ENCODE measurements at regions not wholly inside any gene's neighbourhood (a gene's known extent, or its start where the extent isn't known, plus 50 kb on each side); places are given as distances from the start of the nearest gene placed in this dataset.

GRCh38 chr22:47533961-47534803, 771.7 kb downstream of the TBC1D22A start:
- H3K36me3 ChIP-seq, result no peaks in the 10 kb centered on the region
- H3K4me3 ChIP-seq, result no peak overlapping the region
- H3K4me1 ChIP-seq (ENCODE audit: control insufficient read depth in 1 of 2, low read depth in 2 of 2), result no peaks in the 10 kb centered on the region
- DNase-seq (ENCODE audit: low spot score) (no peak), ATAC-seq (ENCODE audit: insufficient number of reproducible peaks, low FRiP score, low read depth) (no peak)
- no peak overlapping the region for H3K27ac ChIP-seq
- H3K27me3 ChIP-seq (replicated peaks; ENCODE audit: insufficient read depth), result no peaks in the 10 kb centered on the region
- H3K9me3 ChIP-seq, result no peaks in the 10 kb centered on the region
- no peak for TF ChIP-seq CTCF (IDR thresholded peaks at IDR 0.05)

DNA sequence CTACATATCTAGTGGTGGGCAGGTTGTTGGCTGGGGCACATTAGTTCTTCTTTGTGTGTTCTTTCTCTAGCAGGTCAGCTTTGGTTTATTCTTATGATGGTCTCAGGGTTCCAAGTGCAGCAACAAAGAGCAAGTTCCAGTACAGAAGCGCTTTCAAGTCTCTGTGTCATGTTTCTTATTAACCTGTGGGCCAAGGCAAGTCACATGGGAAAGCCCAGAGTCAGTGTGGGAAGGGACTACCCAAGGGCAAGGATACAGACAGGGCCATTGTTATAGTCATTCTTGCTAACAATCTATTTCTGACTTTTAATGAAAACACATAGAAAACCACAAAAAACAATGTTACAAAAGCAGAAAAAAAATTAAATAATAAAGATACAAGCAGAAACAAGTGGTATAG, 754.6 kb downstream of the TBC1D22A start:
- no peaks in the 10 kb centered on the region for H3K4me1 ChIP-seq (ENCODE audit: control insufficient read depth in 1 of 2, low read depth in 2 of 2)
- DNase-seq (ENCODE audit: low spot score), result no peak
- H3K4me3 ChIP-seq, result no peak overlapping the region
- H3K9me3 ChIP-seq, result no peaks in the 10 kb centered on the region
- H3K27me3 ChIP-seq (replicated peaks; ENCODE audit: insufficient read depth), result no peaks in the 10 kb centered on the region
- no peak for ATAC-seq (ENCODE audit: insufficient number of reproducible peaks, low FRiP score, low read depth)
- no peak overlapping the region for H3K27ac ChIP-seq
- TF ChIP-seq CTCF (IDR thresholded peaks at IDR 0.05), result no peak
- H3K36me3 ChIP-seq, result no peaks in the 10 kb centered on the region

DNA sequence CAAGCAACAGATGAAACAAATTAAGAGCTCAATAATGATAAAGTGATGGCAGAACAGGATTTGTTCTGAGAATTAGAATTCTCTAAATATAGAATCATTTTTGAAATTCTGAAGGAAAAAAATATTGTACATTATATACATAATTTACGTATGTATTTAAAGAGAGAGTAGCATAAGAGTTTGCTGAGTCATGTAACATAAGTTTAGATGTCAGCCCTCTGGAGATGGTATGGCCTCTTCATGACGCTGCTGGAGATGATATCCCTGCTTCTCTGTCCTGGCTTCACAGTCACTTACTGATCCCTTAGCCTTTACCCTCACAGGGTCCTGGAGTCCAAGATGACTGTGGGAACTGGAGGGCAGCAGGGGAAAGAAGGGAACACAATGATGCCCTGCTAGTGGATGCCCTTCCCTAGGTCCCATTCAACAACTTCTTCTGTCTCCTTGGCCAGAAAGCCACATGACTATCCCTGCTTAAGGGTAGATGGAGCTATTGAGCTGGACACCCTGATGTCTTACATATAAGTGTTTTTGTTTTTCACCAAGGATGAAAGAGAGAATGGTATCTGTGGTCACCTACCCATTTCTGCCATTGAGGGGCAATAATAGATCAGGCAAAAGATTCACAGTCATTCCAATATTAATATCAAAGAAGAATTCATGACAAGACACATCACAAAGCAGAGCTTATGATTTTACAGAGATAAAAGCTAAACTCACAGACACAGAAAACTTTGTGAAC, 753.1 kb downstream of the TBC1D22A start:
- Histone ChIP-seq H3K4me3 (no peak overlapping the region), H3K9me3 (no peaks in the 10 kb centered on the region), H3K4me1 (ENCODE audit: control insufficient read depth in 1 of 2, low read depth in 2 of 2) (no peaks in the 10 kb centered on the region), H3K27me3 (replicated peaks; ENCODE audit: insufficient read depth) (no peaks in the 10 kb centered on the region), H3K27ac (no peak overlapping the region), H3K36me3 (no peaks in the 10 kb centered on the region)
- no peak for TF ChIP-seq CTCF (IDR thresholded peaks at IDR 0.05)
- ATAC-seq (ENCODE audit: insufficient number of reproducible peaks, low FRiP score, low read depth) (no peak), DNase-seq (ENCODE audit: low spot score) (no peak)

DNA sequence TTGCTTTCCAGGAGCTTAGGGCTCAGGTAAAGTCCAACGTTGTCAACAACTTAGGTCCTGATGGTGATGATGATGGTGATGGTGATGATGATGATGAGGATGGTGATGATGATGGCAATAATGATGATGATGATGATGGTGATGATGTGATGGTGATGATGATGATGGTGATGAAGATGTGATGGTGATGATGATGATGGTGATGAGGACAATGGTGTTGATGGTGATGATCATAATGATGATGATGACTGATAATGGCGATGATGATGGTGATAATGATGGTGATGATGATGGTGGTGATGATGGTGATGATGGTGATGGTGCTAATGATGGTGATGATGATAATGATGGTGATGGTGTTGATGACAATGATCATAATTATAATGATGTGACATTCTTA, 750.2 kb downstream of the TBC1D22A start:
- Histone ChIP-seq H3K36me3 (no peaks in the 10 kb centered on the region), H3K27ac (no peak overlapping the region), H3K27me3 (replicated peaks; ENCODE audit: insufficient read depth) (no peaks in the 10 kb centered on the region)

More for the DNA sequence above, 750.2 kb downstream of the TBC1D22A start:
- no peak overlapping the region for H3K4me3 ChIP-seq
- ATAC-seq (ENCODE audit: insufficient number of reproducible peaks, low FRiP score, low read depth), result no peak
- no peaks in the 10 kb centered on the region for H3K9me3 ChIP-seq
- no peak for TF ChIP-seq CTCF (IDR thresholded peaks at IDR 0.05)
- no peak for DNase-seq (ENCODE audit: low spot score)
- no peaks in the 10 kb centered on the region for H3K4me1 ChIP-seq (ENCODE audit: control insufficient read depth in 1 of 2, low read depth in 2 of 2)
